Stimulated activated CD4-positive, alpha-beta T cell treated with anti-CD3 and anti-CD28 coated beads, TNF-alpha, amount 100 ng/mL, for 24 hours (primary cell): ENCODE measurements at regions not wholly inside any gene's neighbourhood (a gene's known extent, or its start where the extent isn't known, plus 50 kb on each side); places are given as distances from the start of the nearest gene placed in this dataset.

Experiments used
- DNase-seq, 3 experiments: peaks; one replicate each; pipeline ENCODE4 v3.0.0-alpha.2; 2020; ENCODE audit warnings: low read depth in 3 of 3

- DNase-seq: peak in 2 of 3 experiments; percentile 20 to 70
Observed at GRCh38 chr6:45830441-45831139, 185.1 kb downstream of the CLIC5 start.

GRCh38 chr6:45829873-45830272 lies 185.8 kb downstream of the CLIC5 start:
- DNase-seq: no peak

- DNase-seq: no peak
Observed at GRCh38 chr6:45827952-45828530, 187.6 kb downstream of the CLIC5 start.

DNA sequence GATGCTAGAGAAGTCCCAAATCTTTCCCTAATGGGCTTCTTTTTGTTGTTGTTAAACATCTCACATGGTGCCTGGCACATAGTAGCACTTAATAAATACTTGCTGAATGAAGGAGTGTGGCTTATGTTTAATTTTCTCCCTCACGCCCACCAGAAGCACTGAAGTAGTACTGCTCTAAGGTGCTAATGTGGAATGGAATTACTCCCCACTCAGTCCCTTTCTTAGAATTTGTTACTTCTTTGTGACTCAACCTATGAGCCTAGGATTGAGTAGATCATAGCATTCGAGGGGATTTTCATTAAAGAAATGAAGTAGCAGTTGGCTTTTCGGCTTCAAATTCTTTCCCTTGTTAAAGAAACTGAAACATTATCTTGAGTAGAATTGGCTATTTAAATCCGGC lies 192.8 kb downstream of the CLIC5 start:
- no peak for DNase-seq

- peak in 1 of 3 experiments; percentile 24 for DNase-seq
Observed at GRCh38 chr6:45822246-45822812, 193.3 kb downstream of the CLIC5 start.

DNA sequence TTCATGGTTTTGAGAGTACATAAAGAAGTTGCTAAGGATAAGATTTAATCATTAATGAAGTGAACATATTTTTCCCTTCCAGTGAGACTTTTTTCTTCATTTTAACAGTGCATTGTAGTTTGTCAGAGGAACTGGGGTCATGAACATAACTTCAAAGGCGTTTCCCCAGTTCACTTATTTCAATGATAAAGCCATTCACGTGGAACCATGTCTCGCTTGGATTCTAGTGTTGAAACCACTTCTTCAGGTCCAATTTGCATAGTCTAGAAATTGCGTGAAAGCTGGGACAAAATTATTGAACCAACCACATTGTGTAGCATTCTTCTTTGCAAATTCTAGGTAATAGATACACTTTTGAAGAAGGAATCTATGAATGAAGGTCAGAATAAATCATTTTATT lies 197.0 kb downstream of the CLIC5 start:
- no peak for DNase-seq

DNA sequence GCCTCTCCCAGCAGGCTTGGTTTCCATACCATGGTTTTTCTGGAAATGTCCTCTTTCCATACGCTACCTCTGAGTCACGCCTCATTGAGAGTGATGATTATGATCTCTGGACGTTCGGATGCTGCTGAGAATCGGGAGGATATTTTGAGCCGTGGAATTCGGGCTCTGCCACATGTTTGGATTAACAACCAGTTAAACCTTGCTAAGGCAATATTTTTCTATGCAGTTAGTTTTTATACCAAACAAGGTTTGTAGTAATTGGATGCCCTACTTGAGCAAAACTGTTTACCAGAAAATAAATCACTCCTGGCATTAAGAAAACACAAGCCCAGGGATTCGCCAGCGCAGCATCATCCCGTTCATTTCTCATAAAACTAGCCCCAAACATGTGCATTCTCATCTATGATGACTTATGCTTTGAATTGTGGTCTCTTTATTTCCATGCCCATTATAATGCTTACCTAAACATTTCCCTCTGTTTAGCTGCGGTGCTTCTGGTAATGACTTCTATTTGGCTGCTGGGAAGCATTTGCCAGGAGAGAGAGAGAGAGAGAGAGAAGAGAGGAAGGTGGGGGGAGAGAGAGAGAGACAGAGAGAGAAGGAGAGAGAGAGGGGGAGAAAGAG lies 198.9 kb downstream of the CLIC5 start:
- DNase-seq: no peak

DNA sequence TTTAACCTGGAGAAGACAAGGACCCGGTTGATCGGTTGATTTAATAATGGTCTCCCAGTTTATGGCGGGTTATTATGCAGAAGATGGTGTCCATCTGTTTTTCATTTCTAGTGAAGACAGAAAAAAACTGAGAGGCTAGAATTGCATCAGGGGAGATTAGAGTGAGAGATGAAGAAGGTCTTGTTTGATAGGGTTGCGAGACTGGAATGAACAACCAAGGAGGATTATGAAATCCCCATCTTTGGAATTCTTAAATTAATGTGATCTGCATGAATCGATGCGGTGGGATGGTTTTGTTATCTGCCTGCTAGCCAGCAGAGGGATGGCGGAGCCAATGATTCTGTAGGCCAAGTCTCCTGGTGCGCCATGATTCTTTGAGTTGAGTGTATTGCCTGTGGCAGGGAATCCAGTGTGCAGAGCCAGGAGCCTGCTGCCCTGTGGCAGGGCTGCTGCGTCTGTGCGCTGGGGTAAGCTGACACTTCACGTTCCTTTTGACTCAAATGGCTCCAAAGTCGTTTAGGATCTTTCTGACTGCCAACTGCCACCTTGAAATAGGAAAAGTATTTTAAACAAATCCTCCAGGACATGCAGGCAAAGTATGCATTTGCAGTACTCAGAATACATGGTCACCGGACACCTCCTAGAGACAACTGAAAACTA lies 200.1 kb downstream of the CLIC5 start:
- DNase-seq: no peak

GRCh38 chr6:45814772-45815171 lies 200.9 kb downstream of the CLIC5 start:
- DNase-seq: no peak

- no peak for DNase-seq
Observed at GRCh38 chr6:45813943-45814342, 201.7 kb downstream of the CLIC5 start.

DNA sequence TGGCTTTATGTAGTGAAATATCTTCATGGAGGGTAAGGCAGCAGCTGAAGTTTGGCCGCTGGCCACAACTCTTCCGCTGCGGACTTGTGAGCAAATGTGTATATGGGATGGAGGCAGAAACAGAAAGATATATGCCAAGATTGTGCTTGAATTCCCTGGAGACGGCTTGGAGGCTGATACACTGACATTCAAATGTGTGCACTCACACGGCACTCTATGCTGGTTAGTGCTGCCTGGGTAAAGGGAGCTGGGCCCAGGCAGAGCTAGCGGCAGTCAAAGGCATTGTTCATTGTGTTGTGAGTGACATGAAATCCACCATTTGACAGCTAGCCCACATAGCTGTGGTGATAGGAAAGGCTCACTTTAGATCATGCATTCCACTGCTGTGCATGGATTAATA lies 202.7 kb downstream of the CLIC5 start:
- no peak for DNase-seq

- no peak for DNase-seq
Observed at GRCh38 chr6:45808917-45809316, 206.7 kb downstream of the CLIC5 start.

DNA sequence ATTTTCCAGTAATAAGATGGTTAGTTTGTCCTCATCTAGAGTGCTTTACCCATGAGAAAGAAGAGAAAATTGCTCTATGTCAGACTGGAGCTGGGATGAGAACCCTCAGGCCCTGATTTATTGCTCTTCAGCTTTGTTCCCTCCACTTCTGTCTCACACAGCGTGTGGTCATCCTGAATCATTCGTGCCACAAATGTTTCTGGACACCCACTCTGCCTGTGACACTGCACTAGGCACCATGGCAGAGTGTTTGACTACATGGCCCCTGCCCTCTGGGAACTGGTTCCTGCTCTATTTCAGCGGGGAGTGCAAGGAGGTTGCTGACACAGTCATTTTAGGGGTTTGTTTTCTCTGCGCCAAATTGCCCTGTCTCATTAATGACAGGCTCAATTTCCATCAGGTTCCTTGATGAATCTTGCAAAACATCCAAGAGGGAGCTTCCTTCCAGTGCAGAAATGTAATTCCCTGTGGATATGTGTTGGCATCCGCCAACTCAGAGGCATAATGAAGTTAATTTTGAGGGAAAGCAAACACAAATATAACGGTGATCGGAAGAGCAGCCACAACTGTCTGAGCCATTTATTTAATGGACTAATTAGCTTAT lies 207.5 kb downstream of the CLIC5 start:
- DNase-seq: no peak

GRCh38 chr6:45807311-45808041 lies 208.2 kb downstream of the CLIC5 start:
- no peak for DNase-seq

DNA sequence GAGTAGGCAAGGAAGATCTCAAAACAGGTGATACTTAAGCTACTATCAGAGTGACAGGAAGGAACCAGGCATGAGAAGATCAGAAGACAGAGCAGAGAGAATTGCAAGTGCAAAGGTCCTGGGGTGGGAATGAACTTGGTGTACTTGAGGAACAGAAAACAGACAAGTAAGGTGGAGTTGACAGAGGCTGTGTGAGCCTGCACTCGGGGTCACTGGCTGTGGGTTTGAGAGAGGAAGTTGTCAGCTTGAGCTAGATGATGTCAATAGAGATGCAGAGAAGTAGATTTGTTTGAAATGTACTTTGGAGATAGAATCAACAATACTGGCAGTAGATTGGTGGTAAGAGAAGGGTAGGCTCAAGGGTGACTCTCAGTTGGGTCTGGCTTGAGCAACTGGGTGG lies 209.5 kb downstream of the CLIC5 start:
- no peak for DNase-seq

- DNase-seq: no peak
Observed at GRCh38 chr6:45803071-45803470, 212.6 kb downstream of the CLIC5 start.

GRCh38 chr6:45801471-45802289 lies 214.0 kb downstream of the CLIC5 start:
- DNase-seq: peak in 1 of 3 experiments; percentile 60

DNA sequence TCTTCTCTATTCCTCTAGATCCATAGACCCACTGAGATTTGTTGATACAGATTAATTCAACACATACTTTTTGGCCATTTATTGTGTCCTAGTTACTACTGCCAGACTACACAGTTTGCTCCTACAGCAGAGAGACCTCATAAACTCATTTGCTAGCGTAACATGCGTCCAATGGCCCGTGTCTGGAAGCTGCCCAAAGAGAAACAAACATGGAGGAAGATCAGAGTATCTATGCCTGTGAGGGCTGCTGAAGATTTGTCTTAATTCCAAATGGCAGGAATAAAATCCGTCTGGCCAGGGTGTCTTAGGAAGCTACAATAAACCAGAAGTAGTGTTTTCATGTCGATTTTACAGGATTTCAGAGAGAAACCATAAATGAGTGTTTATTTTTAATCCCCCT lies 214.7 kb downstream of the CLIC5 start:
- DNase-seq: no peak

- DNase-seq: no peak
Observed at GRCh38 chr6:45795678-45796077, 220.0 kb downstream of the CLIC5 start.

- no peak for DNase-seq
Observed at GRCh38 chr6:45794465-45794864, 221.2 kb downstream of the CLIC5 start.
